HG02970 (cell line): ENCODE measurements at regions not wholly inside any gene's neighbourhood (a gene's known extent, or its start where the extent isn't known, plus 50 kb on each side); places are given as distances from the start of the nearest gene placed in this dataset.

Source experiments
- ATAC-seq: cut with Tn5 transposase; IDR thresholded peaks from one replicate; pipeline ENCODE4 v1.9.1; 2021; ENCODE audit warnings: mild to moderate bottlenecking, moderate library complexity, moderate number of reproducible peaks; ENCODE audit not compliant: unreplicated experiment, low FRiP score

GRCh38 chr6:14804001-14804784 is 441.7 kb upstream of the JARID2 start:
- ATAC-seq = no peak

- no peak for ATAC-seq
Measured at GRCh38 chr6:14804785-14805210, 441.1 kb upstream of the JARID2 start.

- ATAC-seq = no peak
Measured at GRCh38 chr6:14806101-14806500, 439.8 kb upstream of the JARID2 start.

- ATAC-seq = no peak
Measured at GRCh38 chr6:14807130-14807529, 438.7 kb upstream of the JARID2 start.

GRCh38 chr6:14807971-14808370 is 437.9 kb upstream of the JARID2 start:
- ATAC-seq = no peak

DNA sequence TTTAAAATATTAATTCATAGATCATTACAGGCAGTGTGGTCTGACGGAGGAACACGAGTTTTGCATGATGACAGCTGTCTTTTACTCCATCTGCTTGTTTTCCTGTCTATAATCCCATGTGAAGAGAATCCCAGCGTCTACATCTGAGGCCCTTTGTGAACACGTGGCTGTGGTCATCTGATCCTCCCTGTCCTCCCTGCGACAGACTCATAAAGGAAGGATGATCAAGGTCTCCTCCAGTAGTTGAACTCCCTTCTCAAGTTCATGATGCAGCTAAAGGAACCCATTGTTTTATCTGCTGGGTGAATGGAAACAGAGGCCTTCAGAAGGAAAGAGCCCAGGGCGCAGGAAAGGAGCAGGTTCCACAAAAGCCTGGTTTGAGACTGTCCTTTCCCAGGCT is 435.8 kb upstream of the JARID2 start:
- ATAC-seq = no peak

DNA sequence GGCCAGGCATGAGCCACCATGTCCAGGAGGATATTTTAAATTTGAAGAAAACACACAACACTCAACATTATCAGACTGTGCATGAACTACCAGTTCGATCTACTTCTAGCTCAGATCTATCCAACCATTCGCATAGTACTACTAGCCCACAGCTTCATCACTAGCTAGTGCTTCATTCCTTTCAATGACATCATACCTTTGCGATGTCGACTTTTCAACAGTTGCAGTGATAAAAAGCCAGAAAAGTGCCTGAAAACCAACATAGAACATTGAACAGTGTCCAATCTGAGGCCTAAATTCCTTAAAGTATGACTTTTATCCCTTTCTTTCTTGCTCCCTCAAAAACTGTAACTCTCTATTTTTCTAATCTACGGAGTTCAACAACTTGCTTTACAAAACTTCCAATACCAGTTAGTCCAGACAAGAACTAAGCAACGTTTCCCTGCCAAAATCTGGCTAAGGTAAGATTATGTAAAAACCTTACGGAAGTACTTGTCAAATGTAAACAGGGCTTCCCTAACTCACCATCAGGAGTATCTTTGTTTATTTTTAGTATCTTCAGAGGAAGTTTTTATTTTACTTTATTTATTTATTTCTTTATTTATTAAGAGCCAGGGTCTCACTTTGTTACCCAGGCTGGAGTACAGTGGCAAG is 434.0 kb upstream of the JARID2 start:
- no peak for ATAC-seq

DNA sequence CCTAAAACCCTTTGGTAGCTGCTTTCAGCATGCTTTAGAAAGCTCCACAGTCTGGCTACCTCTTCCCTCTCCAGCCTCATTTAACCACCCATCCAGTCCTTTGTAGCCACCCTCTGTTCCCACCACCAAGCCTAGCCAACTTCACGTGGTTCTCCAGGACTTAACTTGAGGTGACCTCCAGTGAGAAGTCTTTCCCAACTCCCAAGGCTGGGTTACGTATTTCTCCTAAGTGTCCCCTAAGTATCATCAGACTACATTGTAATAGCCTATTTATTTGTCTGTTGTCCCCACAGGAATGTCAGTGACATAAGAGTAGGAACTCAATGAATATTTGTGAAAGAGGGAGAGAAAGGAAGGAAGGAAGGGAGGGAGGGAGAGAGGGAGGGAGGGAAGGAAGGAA is 431.9 kb upstream of the JARID2 start:
- no peak for ATAC-seq

- ATAC-seq = no peak
Measured at GRCh38 chr6:14816116-14816859, 429.6 kb upstream of the JARID2 start.

DNA sequence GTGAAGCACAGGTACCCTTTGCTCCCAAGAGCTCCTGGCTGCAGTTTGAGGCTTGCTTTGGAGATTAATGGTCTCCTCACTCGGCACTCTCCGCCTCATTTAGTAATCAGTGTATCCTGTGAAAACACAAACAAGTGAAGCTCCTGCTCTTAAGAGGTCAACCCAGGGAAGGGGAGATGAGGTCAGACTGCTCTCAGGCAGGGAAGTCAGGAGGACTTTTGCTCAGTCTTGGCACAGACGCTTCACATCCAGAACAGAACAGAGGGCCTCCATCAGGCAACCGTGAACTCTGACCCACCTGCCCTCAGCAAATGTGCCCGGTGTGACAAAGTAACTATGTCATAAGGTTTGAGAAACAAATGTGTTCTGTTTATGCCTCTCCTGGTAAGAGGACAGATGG is 428.8 kb upstream of the JARID2 start:
- ATAC-seq = no peak

GRCh38 chr6:14818422-14818884 is 427.4 kb upstream of the JARID2 start:
- no peak for ATAC-seq

DNA sequence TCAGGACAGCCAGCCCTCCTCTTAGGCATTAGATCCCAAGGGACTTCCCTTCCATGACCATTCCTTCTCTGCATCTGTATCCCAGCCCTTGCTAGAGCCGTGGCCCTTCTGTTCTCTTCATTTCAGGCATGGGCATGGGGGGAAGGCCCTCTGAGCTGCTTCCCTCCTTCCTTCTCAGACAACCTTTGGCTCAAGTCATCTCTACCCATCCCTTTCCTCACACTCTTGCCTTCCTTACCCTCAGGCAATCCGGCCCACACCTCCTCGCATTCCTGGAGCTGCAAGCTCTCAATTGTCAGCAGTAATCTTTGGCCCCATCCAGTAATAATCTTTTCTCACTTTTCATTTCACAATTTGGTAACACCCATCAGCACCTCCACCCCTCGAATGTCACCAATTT is 426.9 kb upstream of the JARID2 start:
- ATAC-seq = no peak

DNA sequence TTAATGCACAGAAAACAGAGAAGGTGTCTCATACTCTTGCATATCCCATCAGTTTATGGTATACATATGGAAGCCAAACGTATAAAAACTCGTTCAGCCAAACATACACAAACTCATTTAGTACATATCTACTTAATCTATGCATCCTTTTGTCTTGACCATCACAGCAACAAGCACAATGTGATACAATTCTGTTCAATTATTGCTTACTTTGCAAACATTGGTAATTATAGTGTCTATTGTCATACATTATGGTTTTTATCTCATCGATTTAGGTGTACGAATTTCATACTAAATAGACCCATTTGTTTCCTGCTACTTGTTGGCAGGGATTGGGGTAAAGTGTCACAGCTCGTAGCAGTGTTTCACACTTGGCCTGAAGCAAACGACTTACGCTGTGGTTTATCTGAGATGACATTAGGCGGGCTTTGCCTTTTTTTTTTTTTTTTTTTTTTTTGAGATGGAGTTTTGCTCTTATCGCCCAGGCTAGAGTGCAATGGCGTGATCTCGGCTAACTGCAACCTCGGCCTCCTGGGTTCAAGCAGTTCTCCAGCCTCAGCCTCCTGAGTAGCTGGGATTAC is 425.9 kb upstream of the JARID2 start:
- no peak for ATAC-seq

- ATAC-seq = no peak
Measured at GRCh38 chr6:14822012-14822553, 423.8 kb upstream of the JARID2 start.

GRCh38 chr6:14822679-14823078 is 423.2 kb upstream of the JARID2 start:
- ATAC-seq = no peak

DNA sequence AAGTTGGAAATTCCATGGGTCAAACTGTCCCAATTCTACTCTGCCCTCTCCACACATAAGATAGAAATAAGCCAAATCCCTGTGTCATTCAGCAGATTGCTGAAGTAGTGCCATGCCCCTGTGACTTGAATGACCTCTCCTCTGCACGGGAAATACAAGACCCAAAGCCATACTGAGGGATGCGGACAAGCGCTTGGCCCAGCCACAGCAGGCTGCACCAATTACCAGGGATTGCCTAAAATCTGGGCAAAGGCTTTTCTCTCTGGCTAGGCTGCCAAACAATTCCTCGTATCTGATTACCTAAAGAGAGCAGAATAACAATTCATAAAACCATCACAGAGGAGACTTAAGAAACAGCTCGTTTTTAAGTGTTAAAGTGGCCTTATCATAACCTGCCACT is 421.8 kb upstream of the JARID2 start:
- ATAC-seq = no peak

DNA sequence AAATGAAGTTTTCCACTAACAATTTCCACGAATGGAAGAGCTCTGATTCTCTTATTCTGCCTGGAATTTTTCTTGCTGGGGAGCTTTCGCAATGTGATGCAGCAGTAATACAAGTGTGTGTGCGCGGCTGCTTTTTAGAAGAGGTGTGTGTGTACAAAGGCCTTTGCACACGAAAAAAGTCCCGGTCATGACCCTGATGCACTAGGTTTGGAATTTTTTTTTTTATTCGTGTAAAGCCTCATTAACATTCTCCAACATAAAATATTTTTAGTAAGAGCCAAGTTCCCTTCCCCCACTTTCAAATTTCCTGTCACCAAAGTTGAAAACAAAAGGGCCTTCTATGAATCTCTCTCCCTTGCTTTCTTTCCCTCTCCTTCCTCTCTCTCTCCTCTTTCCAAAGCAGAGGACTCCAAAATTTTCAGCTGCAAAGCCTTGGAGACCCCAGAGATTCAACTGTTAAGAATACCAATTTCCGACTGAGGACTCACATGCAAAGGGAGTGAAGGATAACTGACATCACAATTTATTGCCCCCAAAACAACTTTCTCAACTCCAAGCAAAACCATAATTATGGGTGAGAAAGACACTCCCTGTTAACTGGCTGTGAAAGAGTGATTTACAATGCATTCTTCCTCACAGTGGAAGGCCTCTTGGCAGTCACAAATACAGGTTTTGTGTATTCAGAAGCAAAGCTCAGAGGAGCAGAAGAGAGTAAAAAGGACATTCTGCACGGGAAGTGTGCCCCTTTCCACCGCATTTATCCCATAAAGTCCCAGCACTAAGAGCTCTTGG is 421.2 kb upstream of the JARID2 start:
- no peak for ATAC-seq

GRCh38 chr6:14826456-14826855 is 419.4 kb upstream of the JARID2 start:
- ATAC-seq = no peak

GRCh38 chr6:14827354-14827753 is 418.5 kb upstream of the JARID2 start:
- ATAC-seq = no peak

GRCh38 chr6:14828201-14828611 is 417.7 kb upstream of the JARID2 start:
- ATAC-seq = no peak
